Endothelial cell of umbilical vein (primary cell): ENCODE measurements at regions not wholly inside any gene's neighbourhood (a gene's known extent, or its start where the extent isn't known, plus 50 kb on each side); places are given as distances from the start of the nearest gene placed in this dataset.

ENCODE experiments used
- EZH2 ChIP-seq: IDR thresholded peaks from 2 replicates; pipeline ENCODE4 v1.6.1; 2012; ENCODE audit warnings: borderline replicate concordance, low read depth, mild to moderate bottlenecking, moderate library complexity, low read length, inconsistent platforms; ENCODE audit not compliant: severe bottlenecking
- FOS ChIP-seq: IDR thresholded peaks from 2 replicates; pipeline ENCODE4 v1.6.1; 2011; ENCODE audit warnings: mild to moderate bottlenecking, low read length, moderate library complexity, borderline replicate concordance; ENCODE audit not compliant: insufficient read depth
- GATA2 ChIP-seq: IDR thresholded peaks from 2 replicates; pipeline ENCODE4 v1.7.0; 2011; ENCODE audit warnings: low read depth, mild to moderate bottlenecking, moderate library complexity, mixed read lengths, low read length; ENCODE audit not compliant: insufficient read length, insufficient read depth
- MAX ChIP-seq: IDR thresholded peaks from 2 replicates; pipeline ENCODE4 v1.6.1; 2011; ENCODE audit not compliant: insufficient read depth, insufficient read length
- POLR2A ChIP-seq: IDR thresholded peaks from 2 replicates; pipeline ENCODE4 v1.6.1; 2012; ENCODE audit warnings: low read depth, mild to moderate bottlenecking, control low read depth, low read length
- POLR2AphosphoS5 ChIP-seq: IDR thresholded peaks from 2 replicates; pipeline ENCODE4 v1.6.1; 2012; ENCODE audit warnings: low read depth, mild to moderate bottlenecking, control low read depth, low read length, moderate library complexity; ENCODE audit not compliant: insufficient read depth
- TF ChIP-seq, protein P1 (sequence below), 2 donors: IDR thresholded peaks; 1 replicate in 1 of 2; 2 replicates in 1 of 2; pipeline ENCODE4 v1.5.1; 2011; ENCODE audit warnings: low read length in 2 of 2, mild to moderate bottlenecking in 2 of 2, moderate library complexity in 2 of 2, control low read depth in 1 of 2, inconsistent platforms in 1 of 2, low read depth in 1 of 2; ENCODE audit not compliant: insufficient read depth in 1 of 2; ENCODE audit errors: extremely low read depth in 1 of 2

GRCh38 chr7:4461531-4461930, 220.6 kb upstream of the FOXK1 start:
- TF ChIP-seq, protein P1, sequence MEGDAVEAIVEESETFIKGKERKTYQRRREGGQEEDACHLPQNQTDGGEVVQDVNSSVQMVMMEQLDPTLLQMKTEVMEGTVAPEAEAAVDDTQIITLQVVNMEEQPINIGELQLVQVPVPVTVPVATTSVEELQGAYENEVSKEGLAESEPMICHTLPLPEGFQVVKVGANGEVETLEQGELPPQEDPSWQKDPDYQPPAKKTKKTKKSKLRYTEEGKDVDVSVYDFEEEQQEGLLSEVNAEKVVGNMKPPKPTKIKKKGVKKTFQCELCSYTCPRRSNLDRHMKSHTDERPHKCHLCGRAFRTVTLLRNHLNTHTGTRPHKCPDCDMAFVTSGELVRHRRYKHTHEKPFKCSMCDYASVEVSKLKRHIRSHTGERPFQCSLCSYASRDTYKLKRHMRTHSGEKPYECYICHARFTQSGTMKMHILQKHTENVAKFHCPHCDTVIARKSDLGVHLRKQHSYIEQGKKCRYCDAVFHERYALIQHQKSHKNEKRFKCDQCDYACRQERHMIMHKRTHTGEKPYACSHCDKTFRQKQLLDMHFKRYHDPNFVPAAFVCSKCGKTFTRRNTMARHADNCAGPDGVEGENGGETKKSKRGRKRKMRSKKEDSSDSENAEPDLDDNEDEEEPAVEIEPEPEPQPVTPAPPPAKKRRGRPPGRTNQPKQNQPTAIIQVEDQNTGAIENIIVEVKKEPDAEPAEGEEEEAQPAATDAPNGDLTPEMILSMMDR (IDR thresholded peaks at IDR 0.05; ENCODE audit: extremely low read depth in 1 of 2, insufficient read depth in 1 of 2, low read depth in 1 of 2, low read length in 2 of 2) = no peak
- TF ChIP-seq MAX (no peak), EZH2 (no peak), POLR2A (no peak), POLR2AphosphoS5 (no peak), FOS (no peak), GATA2 (no peak)
